ENCODE measurements at regions not wholly inside any gene's neighbourhood (a gene's known extent, or its start where the extent isn't known, plus 50 kb on each side); places are given as distances from the start of the nearest gene placed in this dataset.

GRCh38 chr11:29261831-29262230, 755.0 kb downstream of the KCNA4 start:
- TF ChIP-seq RARB (CRISPR knock-in tag; IDR thresholded peaks at IDR 0.05), result no peak
- no peak for TF ChIP-seq ZFP3 (CRISPR knock-in tag; IDR thresholded peaks at IDR 0.05)
- no peak for TF ChIP-seq ZC3H10 (CRISPR knock-in tag; IDR thresholded peaks at IDR 0.05)
- TF ChIP-seq ZNF8 (CRISPR knock-in tag; IDR thresholded peaks at IDR 0.05), result no peak
- no peak for TF ChIP-seq GLIS3 (CRISPR knock-in tag; IDR thresholded peaks at IDR 0.05)
- TF ChIP-seq ZNF565 (CRISPR knock-in tag; conservative IDR thresholded peaks at IDR 0.05; ENCODE audit: low read depth), result no peak
- no peak for TF ChIP-seq ZFP30 (CRISPR knock-in tag; IDR thresholded peaks at IDR 0.05)
- no peak for TF ChIP-seq PPARA (CRISPR knock-in tag; IDR thresholded peaks at IDR 0.05; ENCODE audit: borderline replicate concordance)
- TF ChIP-seq OSR1 (CRISPR knock-in tag; IDR thresholded peaks at IDR 0.05), result no peak
- TF ChIP-seq, protein P1, sequence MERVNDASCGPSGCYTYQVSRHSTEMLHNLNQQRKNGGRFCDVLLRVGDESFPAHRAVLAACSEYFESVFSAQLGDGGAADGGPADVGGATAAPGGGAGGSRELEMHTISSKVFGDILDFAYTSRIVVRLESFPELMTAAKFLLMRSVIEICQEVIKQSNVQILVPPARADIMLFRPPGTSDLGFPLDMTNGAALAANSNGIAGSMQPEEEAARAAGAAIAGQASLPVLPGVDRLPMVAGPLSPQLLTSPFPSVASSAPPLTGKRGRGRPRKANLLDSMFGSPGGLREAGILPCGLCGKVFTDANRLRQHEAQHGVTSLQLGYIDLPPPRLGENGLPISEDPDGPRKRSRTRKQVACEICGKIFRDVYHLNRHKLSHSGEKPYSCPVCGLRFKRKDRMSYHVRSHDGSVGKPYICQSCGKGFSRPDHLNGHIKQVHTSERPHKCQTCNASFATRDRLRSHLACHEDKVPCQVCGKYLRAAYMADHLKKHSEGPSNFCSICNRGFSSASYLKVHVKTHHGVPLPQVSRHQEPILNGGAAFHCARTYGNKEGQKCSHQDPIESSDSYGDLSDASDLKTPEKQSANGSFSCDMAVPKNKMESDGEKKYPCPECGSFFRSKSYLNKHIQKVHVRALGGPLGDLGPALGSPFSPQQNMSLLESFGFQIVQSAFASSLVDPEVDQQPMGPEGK (CRISPR knock-in tag; IDR thresholded peaks at IDR 0.05; ENCODE audit: borderline replicate concordance), result no peak
- TF ChIP-seq BACH2 (CRISPR knock-in tag; IDR thresholded peaks at IDR 0.05; ENCODE audit: borderline replicate concordance), result no peak
- TF ChIP-seq SNAI2 (CRISPR knock-in tag; IDR thresholded peaks at IDR 0.05), result no peak
- no peak for TF ChIP-seq CSDC2 (CRISPR knock-in tag; IDR thresholded peaks at IDR 0.05)
